ENCODE measurements at regions not wholly inside any gene's neighbourhood (a gene's known extent, or its start where the extent isn't known, plus 50 kb on each side); places are given as distances from the start of the nearest gene placed in this dataset.

DNA sequence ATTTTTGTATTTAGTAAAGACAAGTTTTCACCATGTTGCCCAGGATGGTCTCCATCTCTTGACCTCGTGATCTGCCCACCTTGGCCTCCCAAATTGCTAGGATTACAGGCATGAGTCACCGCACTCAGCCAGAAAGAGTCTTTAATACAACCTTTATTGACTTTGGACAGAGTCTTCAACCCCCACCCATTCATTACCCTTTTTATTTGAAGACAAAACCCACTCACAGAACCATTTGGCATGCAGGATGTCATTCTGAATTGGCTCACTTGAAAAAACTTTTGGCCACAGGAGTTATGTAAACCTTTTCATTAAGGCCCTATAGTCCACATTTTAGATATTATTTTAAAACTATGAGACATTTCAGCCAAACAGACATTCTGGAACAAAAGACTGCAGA lies 217.9 kb upstream of the RND3 start:
- H3K9me3 Mint-ChIP-seq: no peaks in the 10 kb centered on the region

DNA sequence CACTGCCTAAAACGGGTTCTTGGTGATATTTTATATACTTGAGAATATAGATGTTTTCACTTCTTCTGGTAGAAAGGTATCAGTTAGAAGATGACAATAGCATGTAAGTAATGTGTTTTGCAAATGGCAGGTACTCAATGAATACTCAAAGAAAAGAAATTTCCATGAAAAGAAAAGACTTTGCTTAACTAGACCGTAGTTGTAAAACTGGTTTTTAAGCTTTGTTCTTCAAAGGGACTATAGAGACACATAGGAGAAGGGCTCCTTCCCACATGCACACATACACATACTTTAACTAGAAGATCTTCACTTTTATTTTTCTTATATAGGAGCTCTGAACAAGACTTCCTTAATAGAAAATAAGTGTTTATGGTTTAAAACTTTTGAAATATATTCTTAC lies 215.3 kb upstream of the RND3 start:
- no peak overlapping the region for H3K27ac Mint-ChIP-seq
- peaks cover 2% of the 10 kb centered on the region for H3K4me1 ChIP-seq

More for the DNA sequence above, 217.9 kb upstream of the RND3 start:
- H3K36me3 ChIP-seq: no peaks in the 10 kb centered on the region
- no peak overlapping the region for H2AFZ ChIP-seq (replicated peaks)
- Mint-ChIP-seq H3K4me1 (peaks cover 2% of the 10 kb centered on the region), H3K36me3 (no peaks in the 10 kb centered on the region), H3K27me3 (ENCODE audit: insufficient read depth, low read depth) (peaks cover 2% of the 10 kb centered on the region), H3K27ac (no peak overlapping the region), H3K4me3 (no peak overlapping the region)
- no peak for DNase-seq (ENCODE audit: low spot score)
- H3K9me3 ChIP-seq (ENCODE audit: low read depth): no peaks in the 10 kb centered on the region
- no peak overlapping the region for H3K4me3 ChIP-seq
- no peak overlapping the region for H3K27ac ChIP-seq
- no peaks in the 10 kb centered on the region for H3K27me3 ChIP-seq
- H3K4me2 ChIP-seq: no peak overlapping the region
- peaks cover 13% of the 10 kb centered on the region for H3K4me1 ChIP-seq
- no peak overlapping the region for H3K9ac ChIP-seq
- TF ChIP-seq EZH2 (IDR thresholded peaks at IDR 0.05) (no peak), EZH2phosphoT487 (IDR thresholded peaks at IDR 0.05) (no peak)
- TF ChIP-seq, protein P1, sequence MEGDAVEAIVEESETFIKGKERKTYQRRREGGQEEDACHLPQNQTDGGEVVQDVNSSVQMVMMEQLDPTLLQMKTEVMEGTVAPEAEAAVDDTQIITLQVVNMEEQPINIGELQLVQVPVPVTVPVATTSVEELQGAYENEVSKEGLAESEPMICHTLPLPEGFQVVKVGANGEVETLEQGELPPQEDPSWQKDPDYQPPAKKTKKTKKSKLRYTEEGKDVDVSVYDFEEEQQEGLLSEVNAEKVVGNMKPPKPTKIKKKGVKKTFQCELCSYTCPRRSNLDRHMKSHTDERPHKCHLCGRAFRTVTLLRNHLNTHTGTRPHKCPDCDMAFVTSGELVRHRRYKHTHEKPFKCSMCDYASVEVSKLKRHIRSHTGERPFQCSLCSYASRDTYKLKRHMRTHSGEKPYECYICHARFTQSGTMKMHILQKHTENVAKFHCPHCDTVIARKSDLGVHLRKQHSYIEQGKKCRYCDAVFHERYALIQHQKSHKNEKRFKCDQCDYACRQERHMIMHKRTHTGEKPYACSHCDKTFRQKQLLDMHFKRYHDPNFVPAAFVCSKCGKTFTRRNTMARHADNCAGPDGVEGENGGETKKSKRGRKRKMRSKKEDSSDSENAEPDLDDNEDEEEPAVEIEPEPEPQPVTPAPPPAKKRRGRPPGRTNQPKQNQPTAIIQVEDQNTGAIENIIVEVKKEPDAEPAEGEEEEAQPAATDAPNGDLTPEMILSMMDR (IDR thresholded peaks at IDR 0.05): no peak
- H3F3A ChIP-seq (ENCODE audit: low read depth): no peaks in the 10 kb centered on the region
- no peaks in the 10 kb centered on the region for H3K79me2 ChIP-seq (ENCODE audit: low read depth)
- no peaks in the 10 kb centered on the region for H4K20me1 ChIP-seq (ENCODE audit: low read depth)

DNA sequence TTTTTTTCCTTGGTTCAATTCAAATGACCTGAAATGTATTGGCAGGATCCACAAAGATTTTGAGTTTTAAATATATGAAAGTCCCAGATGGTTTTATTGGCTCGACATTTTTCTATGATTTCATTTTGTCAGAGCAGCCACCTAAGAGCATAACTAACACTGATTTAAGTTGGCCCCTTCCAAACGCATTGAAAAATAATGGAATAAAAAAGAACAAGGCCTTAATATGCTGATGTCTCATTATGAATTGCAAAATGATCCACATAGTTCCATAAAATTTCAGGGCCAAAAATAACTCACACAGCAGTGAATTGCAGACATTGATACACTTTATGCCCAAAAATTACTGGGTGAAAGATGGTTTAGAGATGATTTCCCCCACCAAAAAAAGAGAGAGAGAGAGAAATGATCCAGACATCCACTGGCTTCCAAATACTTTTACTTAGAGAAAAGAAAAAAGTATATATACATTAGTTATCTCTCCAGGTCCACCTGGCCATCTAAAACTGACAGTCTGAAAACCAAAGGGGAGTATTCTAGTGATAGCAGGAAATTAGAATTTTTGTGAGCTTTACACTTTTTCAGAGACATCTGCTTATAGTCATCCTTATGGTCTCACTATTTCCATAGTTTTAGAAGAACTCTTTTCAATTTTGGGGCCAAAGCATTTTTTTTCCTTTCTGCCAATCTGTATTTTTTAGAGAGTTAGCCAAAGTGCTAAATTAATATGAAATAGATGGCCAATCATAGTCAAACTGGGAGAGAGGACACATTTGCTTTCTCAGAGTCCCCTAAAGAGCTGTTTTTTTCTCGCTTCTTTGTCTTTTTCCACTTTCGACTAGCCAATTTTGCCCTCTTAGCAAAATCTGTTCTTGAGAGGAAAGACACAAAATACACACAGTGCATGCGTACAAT lies 213.5 kb upstream of the RND3 start:
- no peaks in the 10 kb centered on the region for H3K4me1 ChIP-seq
- no peaks in the 10 kb centered on the region for H3F3A ChIP-seq (ENCODE audit: low read depth)
- no peak overlapping the region for H2AFZ ChIP-seq (replicated peaks)
- no peak for DNase-seq (ENCODE audit: low spot score)
- no peaks in the 10 kb centered on the region for H3K36me3 ChIP-seq
- H3K4me3 ChIP-seq: no peak overlapping the region
- H3K79me2 ChIP-seq (ENCODE audit: low read depth): no peaks in the 10 kb centered on the region
- H3K4me2 ChIP-seq: no peak overlapping the region
- no peak overlapping the region for H3K27ac ChIP-seq
- H3K9ac ChIP-seq: no peak overlapping the region
- Mint-ChIP-seq H3K27ac (no peak overlapping the region), H3K9me3 (no peaks in the 10 kb centered on the region), H3K27me3 (ENCODE audit: insufficient read depth, low read depth) (peaks cover 3% of the 10 kb centered on the region), H3K4me3 (no peak overlapping the region), H3K4me1 (peaks cover 2% of the 10 kb centered on the region), H3K36me3 (no peaks in the 10 kb centered on the region)
- H4K20me1 ChIP-seq (ENCODE audit: low read depth): no peaks in the 10 kb centered on the region
- TF ChIP-seq, protein P1 (IDR thresholded peaks at IDR 0.05): no peak
- no peak for TF ChIP-seq EZH2phosphoT487 (IDR thresholded peaks at IDR 0.05)
- no peak for TF ChIP-seq EZH2 (IDR thresholded peaks at IDR 0.05)
- H3K9me3 ChIP-seq (ENCODE audit: low read depth): no peaks in the 10 kb centered on the region
- no peaks in the 10 kb centered on the region for H3K27me3 ChIP-seq

More for the DNA sequence above, 215.3 kb upstream of the RND3 start:
- Histone ChIP-seq H3K27ac (no peak overlapping the region), H2AFZ (replicated peaks) (no peak overlapping the region), H3K79me2 (ENCODE audit: low read depth) (no peaks in the 10 kb centered on the region), H3K4me2 (no peak overlapping the region), H3F3A (ENCODE audit: low read depth) (no peaks in the 10 kb centered on the region), H3K9ac (no peak overlapping the region), H3K9me3 (ENCODE audit: low read depth) (no peaks in the 10 kb centered on the region), H3K4me3 (no peak overlapping the region), H3K27me3 (no peaks in the 10 kb centered on the region), H4K20me1 (ENCODE audit: low read depth) (no peaks in the 10 kb centered on the region), H3K36me3 (no peaks in the 10 kb centered on the region)
- H3K27me3 Mint-ChIP-seq (ENCODE audit: insufficient read depth, low read depth): peaks cover under 1% of the 10 kb centered on the region
- TF ChIP-seq EZH2 (IDR thresholded peaks at IDR 0.05) (no peak), EZH2phosphoT487 (IDR thresholded peaks at IDR 0.05) (no peak)
- TF ChIP-seq, protein P1 (IDR thresholded peaks at IDR 0.05): no peak
- peaks cover 2% of the 10 kb centered on the region for H3K4me1 Mint-ChIP-seq
- H3K36me3 Mint-ChIP-seq: no peaks in the 10 kb centered on the region
- no peak overlapping the region for H3K4me3 Mint-ChIP-seq
- DNase-seq (ENCODE audit: low spot score): no peak
- H3K9me3 Mint-ChIP-seq: no peaks in the 10 kb centered on the region
